ENCODE measurements at regions not wholly inside any gene's neighbourhood (a gene's known extent, or its start where the extent isn't known, plus 50 kb on each side); places are given as distances from the start of the nearest gene placed in this dataset.

DNA sequence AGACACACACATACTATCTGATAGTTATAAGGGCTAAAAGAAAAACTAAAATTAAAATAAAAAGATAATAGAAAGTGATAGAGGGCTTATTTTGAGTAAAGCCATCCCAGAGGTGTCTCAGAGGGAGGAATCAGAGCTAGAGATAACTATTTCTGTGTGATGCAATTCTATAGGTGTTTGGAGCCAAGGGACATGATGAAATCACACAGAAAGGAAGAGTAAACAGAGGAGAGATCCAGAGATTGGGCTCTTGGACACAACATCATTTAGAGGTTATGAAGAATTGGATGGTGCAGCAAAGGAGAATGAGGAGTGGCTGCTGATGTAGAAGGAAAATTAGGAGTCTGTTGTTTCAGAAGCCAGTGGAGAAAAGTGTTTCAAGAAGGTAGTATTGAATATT lies 393.5 kb downstream of the DIRAS2 start:
- H2AFZ ChIP-seq (ENCODE audit: low read depth, low read length, poor library complexity, severe bottlenecking), result no peak overlapping the region
- TF ChIP-seq, protein P1, sequence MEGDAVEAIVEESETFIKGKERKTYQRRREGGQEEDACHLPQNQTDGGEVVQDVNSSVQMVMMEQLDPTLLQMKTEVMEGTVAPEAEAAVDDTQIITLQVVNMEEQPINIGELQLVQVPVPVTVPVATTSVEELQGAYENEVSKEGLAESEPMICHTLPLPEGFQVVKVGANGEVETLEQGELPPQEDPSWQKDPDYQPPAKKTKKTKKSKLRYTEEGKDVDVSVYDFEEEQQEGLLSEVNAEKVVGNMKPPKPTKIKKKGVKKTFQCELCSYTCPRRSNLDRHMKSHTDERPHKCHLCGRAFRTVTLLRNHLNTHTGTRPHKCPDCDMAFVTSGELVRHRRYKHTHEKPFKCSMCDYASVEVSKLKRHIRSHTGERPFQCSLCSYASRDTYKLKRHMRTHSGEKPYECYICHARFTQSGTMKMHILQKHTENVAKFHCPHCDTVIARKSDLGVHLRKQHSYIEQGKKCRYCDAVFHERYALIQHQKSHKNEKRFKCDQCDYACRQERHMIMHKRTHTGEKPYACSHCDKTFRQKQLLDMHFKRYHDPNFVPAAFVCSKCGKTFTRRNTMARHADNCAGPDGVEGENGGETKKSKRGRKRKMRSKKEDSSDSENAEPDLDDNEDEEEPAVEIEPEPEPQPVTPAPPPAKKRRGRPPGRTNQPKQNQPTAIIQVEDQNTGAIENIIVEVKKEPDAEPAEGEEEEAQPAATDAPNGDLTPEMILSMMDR (IDR thresholded peaks at IDR 0.05 in 2 of 3, conservative IDR thresholded peaks at IDR 0.05 in 1 of 3; ENCODE audit: borderline replicate concordance in 1 of 3, insufficient read depth in 1 of 3, low read depth in 2 of 3, low read length in 2 of 3), result no peak
- TF ChIP-seq POLR2AphosphoS5 (IDR thresholded peaks at IDR 0.05; ENCODE audit: low read depth, low read length) (no peak), SRF (IDR thresholded peaks at IDR 0.05; ENCODE audit: low read depth) (no peak), ZNF274 (IDR thresholded peaks at IDR 0.05; ENCODE audit: low read depth, low read length) (no peak), YY1 (IDR thresholded peaks at IDR 0.05; ENCODE audit: extremely low read depth, insufficient replicate concordance, low read depth, low read length) (no peak), CBX3 (IDR thresholded peaks at IDR 0.05; ENCODE audit: low read depth) (no peak), FOSL1 (IDR thresholded peaks at IDR 0.05; ENCODE audit: low read depth) (no peak), JUND (IDR thresholded peaks at IDR 0.05) (no peak), ELF1 (IDR thresholded peaks at IDR 0.05; ENCODE audit: borderline replicate concordance, low read depth) (no peak), RAD21 (IDR thresholded peaks at IDR 0.05; ENCODE audit: low read depth) (no peak), ZFX (IDR thresholded peaks at IDR 0.05) (no peak), TCF7L2 (IDR thresholded peaks at IDR 0.05; ENCODE audit: borderline replicate concordance, extremely low read depth, insufficient read depth, insufficient read length) (no peak), REST (IDR thresholded peaks at IDR 0.05; ENCODE audit: low read depth) (no peak)
- TF ChIP-seq, protein P2, sequence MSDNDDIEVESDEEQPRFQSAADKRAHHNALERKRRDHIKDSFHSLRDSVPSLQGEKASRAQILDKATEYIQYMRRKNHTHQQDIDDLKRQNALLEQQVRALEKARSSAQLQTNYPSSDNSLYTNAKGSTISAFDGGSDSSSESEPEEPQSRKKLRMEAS (IDR thresholded peaks at IDR 0.05), result no peak
- TF ChIP-seq, protein P3, sequence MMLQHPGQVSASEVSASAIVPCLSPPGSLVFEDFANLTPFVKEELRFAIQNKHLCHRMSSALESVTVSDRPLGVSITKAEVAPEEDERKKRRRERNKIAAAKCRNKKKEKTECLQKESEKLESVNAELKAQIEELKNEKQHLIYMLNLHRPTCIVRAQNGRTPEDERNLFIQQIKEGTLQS (IDR thresholded peaks at IDR 0.05), result no peak
- DNase-seq (ENCODE audit: low read depth, low spot score) (no peak), ATAC-seq (no peak)
- ChIA-PET CTCF (no interaction called here), POLR2A (no interaction called here), RAD21 (ENCODE audit: low non-redundant PET in 1 of 2, low total read pairs in 2 of 2, uncharacterized antibody in 2 of 2, unreplicated experiment in 2 of 2) (no interaction called here)
- H3K36me3 ChIP-seq (ENCODE audit: control insufficient read depth in 1 of 2, insufficient read depth in 2 of 2, low read length in 2 of 2), result no peaks in the 10 kb centered on the region
- no peaks in the 10 kb centered on the region for H3K79me2 ChIP-seq (ENCODE audit: insufficient read depth, low read length)
- intact Hi-C loops (cut with micrococcal nuclease), result loop anchor here (10.0 kb wide), 1 partner anchor 206 kb away; no protein-coding TSS in a partner anchor
- H3K27ac ChIP-seq (ENCODE audit: low read depth, low read length), result no peak overlapping the region
- H4K20me1 ChIP-seq (ENCODE audit: insufficient read depth), result no peaks in the 10 kb centered on the region
- H3K27me3 ChIP-seq (ENCODE audit: insufficient read depth, low read length), result no peaks in the 10 kb centered on the region
- no peak overlapping the region for H3K9ac ChIP-seq (ENCODE audit: low read length)
- H3K4me2 ChIP-seq (ENCODE audit: low read length), result no peak overlapping the region
- no peaks in the 10 kb centered on the region for H3K4me1 ChIP-seq (ENCODE audit: control insufficient read depth in 1 of 2, insufficient read depth in 2 of 2, low read length in 2 of 2)
- BruUV-seq (replicated peaks), result no TSS peak
- H3K9me2 ChIP-seq (ENCODE audit: insufficient read depth), result no peaks in the 10 kb centered on the region
- H3K9me3 ChIP-seq (ENCODE audit: control insufficient read depth in 1 of 2, insufficient read depth in 1 of 2, low read depth in 1 of 2, low read length in 2 of 2), result no peaks in the 10 kb centered on the region
- no peak overlapping the region for H3K4me3 ChIP-seq (replicated peaks in 1 of 2; ENCODE audit: low read depth in 1 of 2, low read length in 2 of 2)
